ENCODE measurements at regions not wholly inside any gene's neighbourhood (a gene's known extent, or its start where the extent isn't known, plus 50 kb on each side); places are given as distances from the start of the nearest gene placed in this dataset.
"Not testable (repeated sequence)": the region's sequence is repeated elsewhere in the genome, so short reads cannot be mapped to it uniquely, and the experiment has no call there.

DNA sequence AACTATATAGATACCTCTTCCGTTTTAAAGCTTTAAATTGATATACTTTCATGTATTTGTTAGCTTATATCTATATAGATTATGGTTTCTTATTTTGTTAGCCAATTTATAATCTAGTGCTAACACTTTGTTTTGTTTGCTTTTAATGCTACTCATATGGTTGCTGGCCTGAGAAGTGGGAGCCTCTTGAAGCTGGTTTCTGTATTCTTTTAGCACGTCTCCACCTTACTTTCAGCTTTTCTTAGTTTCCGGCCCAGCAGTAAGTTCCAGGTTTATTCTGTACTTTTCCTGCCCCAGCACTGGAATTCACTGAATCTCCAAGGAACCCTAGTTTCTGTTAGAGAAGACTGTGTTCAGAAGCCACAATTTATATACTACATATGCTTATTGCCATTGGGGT, 458.9 kb downstream of the PRR16 start:
- H3K27ac ChIP-seq (ENCODE audit: low read depth in 1 of 2, low read length in 1 of 2), result no peak overlapping the region
- no peaks in the 10 kb centered on the region for H3K9me3 ChIP-seq (ENCODE audit: control insufficient read depth in 2 of 2, insufficient read depth in 1 of 2, low read length in 1 of 2)
- WGBS, result 95% methylated on average over 3 of the region's 3 CpGs

GRCh38 chr5:120926471-120926870, 462.4 kb downstream of the PRR16 start:
- Histone ChIP-seq H3K36me3 (ENCODE audit: control insufficient read depth in 2 of 2, insufficient read depth in 2 of 2, low read length in 1 of 2) (no peaks in the 10 kb centered on the region), H3K4me1 (ENCODE audit: control insufficient read depth in 2 of 2, insufficient read depth in 2 of 2, low read length in 2 of 2) (no peaks in the 10 kb centered on the region), H3K4me3 (ENCODE audit: low read length in 2 of 2) (no peak overlapping the region), H3K9me3 (ENCODE audit: control insufficient read depth in 2 of 2, insufficient read depth in 1 of 2, low read length in 1 of 2) (no peaks in the 10 kb centered on the region), H3K27ac (ENCODE audit: low read depth in 1 of 2, low read length in 1 of 2) (no peak overlapping the region), H3K27me3 (ENCODE audit: control insufficient read depth in 2 of 2, insufficient read depth in 1 of 2, low read length in 1 of 2) (no peaks in the 10 kb centered on the region)
- WGBS, result 96% methylated on average over 1 of the region's 1 CpG
- no peak for DNase-seq (ENCODE audit: low read depth in 6 of 9, low spot score in 9 of 9)

More for the DNA sequence above, 458.9 kb downstream of the PRR16 start:
- no peaks in the 10 kb centered on the region for H3K4me1 ChIP-seq (ENCODE audit: control insufficient read depth in 2 of 2, insufficient read depth in 2 of 2, low read length in 2 of 2)
- DNase-seq (ENCODE audit: low read depth in 6 of 9, low spot score in 9 of 9), result no peak
- H3K27me3 ChIP-seq (ENCODE audit: control insufficient read depth in 2 of 2, insufficient read depth in 1 of 2, low read length in 1 of 2), result no peaks in the 10 kb centered on the region
- no peaks in the 10 kb centered on the region for H3K36me3 ChIP-seq (ENCODE audit: control insufficient read depth in 2 of 2, insufficient read depth in 2 of 2, low read length in 1 of 2)
- no peak overlapping the region for H3K4me3 ChIP-seq (ENCODE audit: low read length in 2 of 2)

- Histone ChIP-seq H3K9me3 (ENCODE audit: control insufficient read depth in 2 of 2, insufficient read depth in 1 of 2, low read length in 1 of 2) (no peaks in the 10 kb centered on the region), H3K4me1 (ENCODE audit: control insufficient read depth in 2 of 2, insufficient read depth in 2 of 2, low read length in 2 of 2) (no peaks in the 10 kb centered on the region), H3K27me3 (ENCODE audit: control insufficient read depth in 2 of 2, insufficient read depth in 1 of 2, low read length in 1 of 2) (no peaks in the 10 kb centered on the region), H3K36me3 (ENCODE audit: control insufficient read depth in 2 of 2, insufficient read depth in 2 of 2, low read length in 1 of 2) (no peaks in the 10 kb centered on the region), H3K4me3 (ENCODE audit: low read length in 2 of 2) (no peak overlapping the region), H3K27ac (ENCODE audit: low read depth in 1 of 2, low read length in 1 of 2) (no peak overlapping the region)
- DNase-seq (ENCODE audit: low read depth in 6 of 9, low spot score in 9 of 9), result no peak
Observed at GRCh38 chr5:120927950-120928530, 463.9 kb downstream of the PRR16 start.

- H3K27me3 ChIP-seq (ENCODE audit: control insufficient read depth in 2 of 2, insufficient read depth in 1 of 2, low read length in 1 of 2), result no peaks in the 10 kb centered on the region
- H3K27ac ChIP-seq (ENCODE audit: low read depth in 1 of 2, low read length in 1 of 2), result no peak overlapping the region
- H3K36me3 ChIP-seq (ENCODE audit: control insufficient read depth in 2 of 2, insufficient read depth in 2 of 2, low read length in 1 of 2), result no peaks in the 10 kb centered on the region
- DNase-seq (ENCODE audit: low read depth in 6 of 9, low spot score in 9 of 9), result no peak
- H3K4me1 ChIP-seq (ENCODE audit: control insufficient read depth in 2 of 2, insufficient read depth in 2 of 2, low read length in 2 of 2), result no peaks in the 10 kb centered on the region
- peaks cover 0 to 2% of the 10 kb centered on the region in 2 donors for H3K9me3 ChIP-seq (ENCODE audit: control insufficient read depth in 2 of 2, insufficient read depth in 1 of 2, low read length in 1 of 2)
- H3K4me3 ChIP-seq (ENCODE audit: low read length in 2 of 2), result no peak overlapping the region
Observed at GRCh38 chr5:120932480-120932879, 468.4 kb downstream of the PRR16 start.

DNA sequence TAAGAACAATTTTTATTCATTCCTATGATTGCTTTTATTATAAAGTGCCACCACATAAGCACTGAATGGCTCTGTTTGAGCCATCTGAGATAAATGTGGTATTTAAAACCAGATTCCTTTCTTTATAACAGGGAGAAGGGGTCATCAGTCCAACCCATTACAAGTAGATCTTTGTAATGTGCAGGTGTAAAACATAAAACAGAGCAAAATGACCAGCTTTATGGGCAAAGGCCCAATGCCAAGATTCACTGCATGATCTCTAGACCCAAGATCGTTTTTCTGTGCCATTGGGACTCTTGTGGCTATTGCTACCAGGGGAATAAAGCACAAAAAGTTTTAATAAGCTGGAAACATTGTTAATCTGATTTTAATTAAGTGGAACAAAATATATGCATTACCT, 469.9 kb downstream of the PRR16 start:
- 49% methylated on average over 1 of the region's 1 CpG for WGBS
- Histone ChIP-seq H3K27me3 (ENCODE audit: control insufficient read depth in 2 of 2, insufficient read depth in 1 of 2, low read length in 1 of 2) (no peaks in the 10 kb centered on the region), H3K36me3 (ENCODE audit: control insufficient read depth in 2 of 2, insufficient read depth in 2 of 2, low read length in 1 of 2) (no peaks in the 10 kb centered on the region), H3K4me1 (ENCODE audit: control insufficient read depth in 2 of 2, insufficient read depth in 2 of 2, low read length in 2 of 2) (no peaks in the 10 kb centered on the region), H3K27ac (ENCODE audit: low read depth in 1 of 2, low read length in 1 of 2) (no peak overlapping the region), H3K9me3 (ENCODE audit: control insufficient read depth in 2 of 2, insufficient read depth in 1 of 2, low read length in 1 of 2) (peaks cover 0 to 2% of the 10 kb centered on the region in 2 donors), H3K4me3 (ENCODE audit: low read length in 2 of 2) (no peak overlapping the region)
- no peak for DNase-seq (ENCODE audit: low read depth in 6 of 9, low spot score in 9 of 9)

- no peak for DNase-seq (ENCODE audit: low read depth in 6 of 9, low spot score in 9 of 9)
- no peaks in the 10 kb centered on the region for H3K4me1 ChIP-seq (ENCODE audit: control insufficient read depth in 2 of 2, insufficient read depth in 2 of 2, low read length in 2 of 2)
- H3K27ac ChIP-seq (ENCODE audit: low read depth in 1 of 2, low read length in 1 of 2), result no peak overlapping the region
- H3K27me3 ChIP-seq (ENCODE audit: control insufficient read depth in 2 of 2, insufficient read depth in 1 of 2, low read length in 1 of 2), result no peaks in the 10 kb centered on the region
- peaks cover 0 to 2% of the 10 kb centered on the region in 2 donors for H3K9me3 ChIP-seq (ENCODE audit: control insufficient read depth in 2 of 2, insufficient read depth in 1 of 2, low read length in 1 of 2)
- 94% methylated on average over 31 of the region's 31 CpGs for WGBS
- H3K4me3 ChIP-seq (ENCODE audit: low read length in 2 of 2), result no peak overlapping the region
- H3K36me3 ChIP-seq (ENCODE audit: control insufficient read depth in 2 of 2, insufficient read depth in 2 of 2, low read length in 1 of 2), result no peaks in the 10 kb centered on the region
Observed at GRCh38 chr5:120936652-120937051, 472.6 kb downstream of the PRR16 start.

DNA sequence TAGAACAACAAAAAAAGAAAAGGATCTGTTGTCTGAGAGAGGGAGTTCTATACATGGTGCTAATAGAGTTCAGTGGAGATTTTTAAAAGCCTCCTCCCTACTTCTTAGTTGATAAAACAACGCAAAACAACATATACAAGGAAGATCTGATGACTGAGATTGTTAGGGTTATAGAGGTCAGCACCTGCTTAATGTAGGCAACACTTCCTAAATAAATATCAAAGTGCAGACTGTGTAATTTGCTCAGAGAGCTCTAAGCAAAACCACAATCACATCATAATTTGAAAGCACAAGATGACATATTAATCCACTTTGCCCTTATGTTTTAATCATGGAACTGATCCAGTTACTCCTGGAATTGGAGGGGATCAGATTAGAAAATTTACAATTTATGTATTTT, 474.5 kb downstream of the PRR16 start:
- Histone ChIP-seq H3K36me3 (ENCODE audit: control insufficient read depth in 2 of 2, insufficient read depth in 2 of 2, low read length in 1 of 2) (no peaks in the 10 kb centered on the region), H3K4me3 (ENCODE audit: low read length in 2 of 2) (no peak overlapping the region), H3K27ac (ENCODE audit: low read depth in 1 of 2, low read length in 1 of 2) (no peak overlapping the region), H3K9me3 (ENCODE audit: control insufficient read depth in 2 of 2, insufficient read depth in 1 of 2, low read length in 1 of 2) (peaks cover 0 to 2% of the 10 kb centered on the region in 2 donors), H3K4me1 (ENCODE audit: control insufficient read depth in 2 of 2, insufficient read depth in 2 of 2, low read length in 2 of 2) (no peaks in the 10 kb centered on the region), H3K27me3 (ENCODE audit: control insufficient read depth in 2 of 2, insufficient read depth in 1 of 2, low read length in 1 of 2) (no peaks in the 10 kb centered on the region)
- 82% methylated on average over 1 of the region's 1 CpG for WGBS
- no peak for DNase-seq (ENCODE audit: low read depth in 6 of 9, low spot score in 9 of 9)

DNA sequence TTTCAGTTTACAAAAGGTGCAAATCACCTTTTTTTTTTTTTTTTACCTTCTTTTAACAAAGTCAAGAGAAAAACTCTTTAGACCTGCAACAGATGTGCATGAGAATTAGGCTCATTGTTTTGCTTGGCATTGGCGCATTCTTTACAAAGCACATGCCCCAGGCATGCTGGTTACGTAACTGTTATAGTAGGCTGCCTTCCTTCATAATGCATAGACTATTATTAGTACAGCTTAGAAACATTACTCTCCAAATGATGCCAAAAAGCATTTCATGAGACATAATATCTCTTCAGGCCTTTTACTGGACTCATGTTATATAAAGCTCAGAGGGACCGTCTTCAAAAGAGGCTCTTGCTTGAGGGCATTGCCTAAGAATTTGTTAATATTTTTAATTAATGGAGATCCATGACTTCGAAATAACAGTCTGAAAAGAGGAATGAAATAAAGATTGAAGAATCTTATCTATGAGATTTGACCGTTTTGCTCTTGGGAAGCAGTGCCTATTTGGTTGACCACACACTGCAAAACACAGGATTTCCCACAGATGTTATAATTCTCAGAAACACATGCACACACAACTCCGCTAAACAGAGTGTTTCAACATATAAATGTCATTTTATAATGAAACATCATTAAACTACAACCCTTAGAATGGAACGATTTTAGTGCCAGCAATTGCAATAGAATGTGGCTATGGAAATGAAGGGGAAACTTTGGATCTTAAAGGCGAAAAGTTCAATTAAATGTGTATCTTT, 478.7 kb downstream of the PRR16 start:
- no peaks in the 10 kb centered on the region for H3K4me1 ChIP-seq (ENCODE audit: control insufficient read depth in 2 of 2, insufficient read depth in 2 of 2, low read length in 2 of 2)
- DNase-seq (ENCODE audit: low read depth in 6 of 9, low spot score in 9 of 9), result no peak
- 89% methylated on average over 8 of the region's 8 CpGs for WGBS
- no peaks in the 10 kb centered on the region for H3K9me3 ChIP-seq (ENCODE audit: control insufficient read depth in 2 of 2, insufficient read depth in 1 of 2, low read length in 1 of 2)
- no peaks in the 10 kb centered on the region for H3K36me3 ChIP-seq (ENCODE audit: control insufficient read depth in 2 of 2, insufficient read depth in 2 of 2, low read length in 1 of 2)
- H3K27ac ChIP-seq (ENCODE audit: low read depth in 1 of 2, low read length in 1 of 2), result no peak overlapping the region
- H3K27me3 ChIP-seq (ENCODE audit: control insufficient read depth in 2 of 2, insufficient read depth in 1 of 2, low read length in 1 of 2), result no peaks in the 10 kb centered on the region
- H3K4me3 ChIP-seq (ENCODE audit: low read length in 2 of 2), result no peak overlapping the region

- H3K9me3 ChIP-seq (ENCODE audit: control insufficient read depth in 2 of 2, insufficient read depth in 1 of 2, low read length in 1 of 2); H3K27ac ChIP-seq (ENCODE audit: low read depth in 1 of 2, low read length in 1 of 2); H3K4me3 ChIP-seq (ENCODE audit: low read length in 2 of 2); H3K4me1 ChIP-seq (ENCODE audit: control insufficient read depth in 2 of 2, insufficient read depth in 2 of 2, low read length in 2 of 2); H3K36me3 ChIP-seq (ENCODE audit: control insufficient read depth in 2 of 2, insufficient read depth in 2 of 2, low read length in 1 of 2); DNase-seq (ENCODE audit: low read depth in 6 of 9, low spot score in 9 of 9); H3K27me3 ChIP-seq (ENCODE audit: control insufficient read depth in 2 of 2, insufficient read depth in 1 of 2, low read length in 1 of 2): not testable (repeated sequence)
- WGBS, result 80% methylated on average over 4 of the region's 4 CpGs
Observed at GRCh38 chr5:120949596-120949995, 485.5 kb downstream of the PRR16 start.

Measured in thymus (tissue), 11 donors.